ENCODE measurements at regions not wholly inside any gene's neighbourhood (a gene's known extent, or its start where the extent isn't known, plus 50 kb on each side); places are given as distances from the start of the nearest gene placed in this dataset.

DNA sequence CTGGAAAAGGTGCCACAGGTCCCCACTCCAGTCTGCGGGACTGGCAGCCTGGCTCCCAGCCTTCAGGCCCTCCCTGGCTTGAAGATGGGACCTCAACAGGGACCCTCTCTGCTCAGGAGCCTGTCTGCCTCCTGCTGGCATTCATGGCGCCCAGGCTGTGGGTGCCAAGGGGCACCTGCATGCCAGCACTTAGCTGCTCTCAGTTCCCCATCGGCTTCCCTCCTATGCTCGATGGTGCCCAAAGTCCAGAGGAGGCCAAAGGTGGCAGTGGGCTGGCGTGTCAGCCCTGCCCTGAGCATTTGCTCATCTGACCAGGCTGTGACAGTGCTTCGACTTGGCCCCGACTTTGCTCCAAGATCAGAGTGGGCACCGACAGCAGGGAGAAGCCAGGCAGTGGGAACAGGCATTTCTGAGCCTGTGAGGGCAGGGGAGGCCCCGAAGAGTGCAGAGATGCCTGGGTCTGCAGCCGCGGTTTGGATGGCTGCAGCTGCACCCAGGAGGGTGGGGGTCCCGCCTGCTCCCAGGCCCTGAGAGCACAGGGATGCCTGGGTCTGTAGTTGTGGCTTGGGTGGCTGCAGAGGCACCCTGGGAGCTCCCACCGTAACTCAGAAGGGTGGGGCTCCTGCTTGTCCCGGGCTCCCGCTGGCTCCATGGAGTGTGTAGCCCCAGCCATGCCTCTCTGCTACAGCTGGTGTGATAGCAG is 463.6 kb downstream of the TBC1D22A start:
- Histone ChIP-seq H3F3A (ENCODE audit: insufficient read depth) (no peaks in the 10 kb centered on the region), H3K36me3 (ENCODE audit: low read length) (no peaks in the 10 kb centered on the region), H2AFZ (ENCODE audit: low read depth, low read length, severe bottlenecking) (no peak overlapping the region), H3K9me3 (ENCODE audit: insufficient read depth, low read length) (no peaks in the 10 kb centered on the region), H3K4me3 (ENCODE audit: insufficient read depth, low read length, poor library complexity, severe bottlenecking) (no peak overlapping the region), H3K9me2 (replicated peaks; ENCODE audit: insufficient read depth, low read length) (no peaks in the 10 kb centered on the region), H3K4me2 (ENCODE audit: low read depth, low read length, poor library complexity, severe bottlenecking) (no peak overlapping the region), H3K27me3 (ENCODE audit: low read length) (no peaks in the 10 kb centered on the region), H4K20me1 (ENCODE audit: low read depth, low read length) (no peaks in the 10 kb centered on the region), H3K9ac (ENCODE audit: low read length) (no peak overlapping the region), H3K79me2 (ENCODE audit: insufficient read depth, low read length) (no peaks in the 10 kb centered on the region), H3K27ac (ENCODE audit: low read depth, low read length) (no peak overlapping the region)
- TF ChIP-seq, protein P1, sequence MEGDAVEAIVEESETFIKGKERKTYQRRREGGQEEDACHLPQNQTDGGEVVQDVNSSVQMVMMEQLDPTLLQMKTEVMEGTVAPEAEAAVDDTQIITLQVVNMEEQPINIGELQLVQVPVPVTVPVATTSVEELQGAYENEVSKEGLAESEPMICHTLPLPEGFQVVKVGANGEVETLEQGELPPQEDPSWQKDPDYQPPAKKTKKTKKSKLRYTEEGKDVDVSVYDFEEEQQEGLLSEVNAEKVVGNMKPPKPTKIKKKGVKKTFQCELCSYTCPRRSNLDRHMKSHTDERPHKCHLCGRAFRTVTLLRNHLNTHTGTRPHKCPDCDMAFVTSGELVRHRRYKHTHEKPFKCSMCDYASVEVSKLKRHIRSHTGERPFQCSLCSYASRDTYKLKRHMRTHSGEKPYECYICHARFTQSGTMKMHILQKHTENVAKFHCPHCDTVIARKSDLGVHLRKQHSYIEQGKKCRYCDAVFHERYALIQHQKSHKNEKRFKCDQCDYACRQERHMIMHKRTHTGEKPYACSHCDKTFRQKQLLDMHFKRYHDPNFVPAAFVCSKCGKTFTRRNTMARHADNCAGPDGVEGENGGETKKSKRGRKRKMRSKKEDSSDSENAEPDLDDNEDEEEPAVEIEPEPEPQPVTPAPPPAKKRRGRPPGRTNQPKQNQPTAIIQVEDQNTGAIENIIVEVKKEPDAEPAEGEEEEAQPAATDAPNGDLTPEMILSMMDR (IDR thresholded peaks at IDR 0.05; ENCODE audit: insufficient read depth, low read length, poor library complexity, severe bottlenecking): no peak
- TF ChIP-seq EZH2phosphoT487 (conservative IDR thresholded peaks at IDR 0.05; ENCODE audit: low read length): no peak

DNA sequence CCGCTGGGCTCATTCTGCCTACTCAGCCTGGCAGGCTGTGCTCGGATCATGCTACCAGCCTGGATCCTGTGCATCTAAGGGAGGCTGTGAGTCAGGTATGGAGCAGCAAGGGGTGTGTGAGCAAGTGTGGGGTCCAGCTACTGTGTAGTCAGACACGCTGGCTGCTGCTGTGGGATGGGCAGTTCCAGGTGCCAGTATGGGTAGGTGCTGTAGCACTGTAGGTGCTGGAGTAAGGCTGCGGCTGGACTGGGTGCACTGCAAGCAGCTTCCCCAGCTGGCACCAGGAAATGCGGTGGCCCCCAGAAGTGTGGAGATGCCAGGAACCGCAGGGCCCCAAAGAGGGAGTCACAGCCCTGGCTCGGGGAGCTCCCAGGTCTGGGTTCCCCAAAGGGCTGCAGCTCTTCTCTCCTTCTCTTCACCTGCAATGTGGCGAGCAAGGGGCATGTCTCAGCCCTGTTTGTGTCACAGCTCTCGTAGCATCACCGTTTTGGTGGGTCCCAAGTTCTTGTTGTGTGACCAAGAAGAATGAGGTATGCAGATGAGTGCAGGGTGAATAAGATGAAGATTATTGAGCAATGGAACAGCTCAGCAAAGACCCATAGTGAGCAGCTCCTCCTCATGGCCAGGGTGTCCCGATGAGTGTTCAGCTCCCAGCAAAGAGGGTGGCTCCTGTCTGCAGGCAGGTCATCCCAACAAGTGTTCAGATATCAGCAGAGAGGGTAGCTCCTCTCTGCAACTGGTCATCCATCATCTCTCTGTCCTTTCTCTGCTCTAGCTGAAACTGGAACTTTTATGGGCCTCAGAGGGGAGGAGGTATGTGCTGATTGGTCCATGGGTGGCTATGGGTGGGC is 462.9 kb downstream of the TBC1D22A start:
- no peaks in the 10 kb centered on the region for H3K79me2 ChIP-seq (ENCODE audit: insufficient read depth, low read length)
- no peak overlapping the region for H3K4me2 ChIP-seq (ENCODE audit: low read depth, low read length, poor library complexity, severe bottlenecking)
- H3K27ac ChIP-seq (ENCODE audit: low read depth, low read length): no peak overlapping the region
- H3K27me3 ChIP-seq (ENCODE audit: low read length): no peaks in the 10 kb centered on the region
- H3K4me3 ChIP-seq (ENCODE audit: insufficient read depth, low read length, poor library complexity, severe bottlenecking): no peak overlapping the region
- TF ChIP-seq EZH2phosphoT487 (conservative IDR thresholded peaks at IDR 0.05; ENCODE audit: low read length): no peak
- TF ChIP-seq, protein P1 (IDR thresholded peaks at IDR 0.05; ENCODE audit: insufficient read depth, low read length, poor library complexity, severe bottlenecking): no peak
- no peaks in the 10 kb centered on the region for H3K9me2 ChIP-seq (replicated peaks; ENCODE audit: insufficient read depth, low read length)
- 0 out of 2 replicates have a peak, but pooled peaks cover 6% of the 10 kb centered on the region for H3K9me3 ChIP-seq (ENCODE audit: insufficient read depth, low read length)
- no peak overlapping the region for H2AFZ ChIP-seq (ENCODE audit: low read depth, low read length, severe bottlenecking)
- H4K20me1 ChIP-seq (ENCODE audit: low read depth, low read length): no peaks in the 10 kb centered on the region
- no peaks in the 10 kb centered on the region for H3K36me3 ChIP-seq (ENCODE audit: low read length)
- no peaks in the 10 kb centered on the region for H3F3A ChIP-seq (ENCODE audit: insufficient read depth)
- no peak overlapping the region for H3K9ac ChIP-seq (ENCODE audit: low read length)
